HG03039 (cell line): ENCODE measurements at regions not wholly inside any gene's neighbourhood (a gene's known extent, or its start where the extent isn't known, plus 50 kb on each side); places are given as distances from the start of the nearest gene placed in this dataset.

Experiments
- ATAC-seq: cut with Tn5 transposase; IDR thresholded peaks from one replicate; pipeline ENCODE4 v1.9.1; 2021; ENCODE audit warnings: mild to moderate bottlenecking, moderate library complexity; ENCODE audit not compliant: unreplicated experiment

GRCh38 chr10:129074939-129075338, 392.1 kb upstream of the MGMT start:
- no peak for ATAC-seq

- no peak for ATAC-seq
These were observed 391.5 kb upstream of the MGMT start for GRCh38 chr10:129075508-129075907.

GRCh38 chr10:129075927-129076326, 391.1 kb upstream of the MGMT start:
- no peak for ATAC-seq

GRCh38 chr10:129078346-129078745, 388.7 kb upstream of the MGMT start:
- no peak for ATAC-seq

GRCh38 chr10:129078746-129079145, 388.3 kb upstream of the MGMT start:
- ATAC-seq = no peak

GRCh38 chr10:129079705-129080104, 387.3 kb upstream of the MGMT start:
- no peak for ATAC-seq

GRCh38 chr10:129085811-129086210, 381.2 kb upstream of the MGMT start:
- no peak for ATAC-seq

GRCh38 chr10:129089341-129089740, 377.7 kb upstream of the MGMT start:
- no peak for ATAC-seq

- ATAC-seq = no peak
These were observed 376.9 kb upstream of the MGMT start for GRCh38 chr10:129090165-129090564.

GRCh38 chr10:129090618-129091366, 376.2 kb upstream of the MGMT start:
- no peak for ATAC-seq

- no peak for ATAC-seq
These were observed 373.4 kb upstream of the MGMT start for GRCh38 chr10:129093641-129094040.

- no peak for ATAC-seq
These were observed 372.8 kb upstream of the MGMT start for GRCh38 chr10:129094233-129094632.

GRCh38 chr10:129094861-129095260, 372.2 kb upstream of the MGMT start:
- ATAC-seq = no peak

GRCh38 chr10:129095680-129096064, 371.4 kb upstream of the MGMT start:
- ATAC-seq = no peak

- no peak for ATAC-seq
These were observed 370.7 kb upstream of the MGMT start for GRCh38 chr10:129096065-129096984.

GRCh38 chr10:129097776-129098330, 369.2 kb upstream of the MGMT start:
- no peak for ATAC-seq

GRCh38 chr10:129098517-129098916, 368.5 kb upstream of the MGMT start:
- no peak for ATAC-seq

GRCh38 chr10:129099486-129099885, 367.6 kb upstream of the MGMT start:
- no peak for ATAC-seq

GRCh38 chr10:129099992-129100391, 367.0 kb upstream of the MGMT start:
- ATAC-seq = no peak

- ATAC-seq = no peak
These were observed 365.6 kb upstream of the MGMT start for GRCh38 chr10:129101232-129101980.
